A549 (cell line): ENCODE measurements at regions not wholly inside any gene's neighbourhood (a gene's known extent, or its start where the extent isn't known, plus 50 kb on each side); places are given as distances from the start of the nearest gene placed in this dataset.

Experiments used
- ATAC-seq, 2 experiments: fragments of 200-7000 bp in 1 of 2; fragments of >200 bp in 1 of 2; cut with Nextera tagmentation in 1 of 2; cut with Tn5 transposase in 1 of 2; 3 replicates each; pipeline versions ENCODE4 v1.8.0 to v1.9.1; 2018 to 2020; ENCODE audit warnings: mild to moderate bottlenecking in 1 of 2, moderate library complexity in 1 of 2
- CTCF ChIA-PET: fragments of 300-600 bp; sonication (Branson Sonifier 250); formaldehyde crosslinking; extraction: SDS; loops from one replicate; lab custom pipeline; 2021; ENCODE audit warnings: antibody characterized with exemption, inconsistent platforms; lab: Yijun Ruan, JAX
- POLR2A ChIA-PET: fragments of 350-600 bp; formaldehyde crosslinking; extraction: SDS; loops from one replicate; lab custom pipeline; 2021; ENCODE audit warnings: antibody characterized with exemption, inconsistent platforms; lab: Yijun Ruan, JAX
- DNase-seq, 2 experiments: peaks; one replicate each; pipeline versions ENCODE4 v3.0.0 to v3.0.0-alpha.2; 2011 to 2016; ENCODE audit warnings: low read depth in 1 of 2, low spot score in 1 of 2
- FAIRE-seq: peaks from 2 replicates; lab custom pipeline; 2011; peaks lifted over from hg19 to GRCh38; lab: Jason Lieb, UNC
- H3K27ac ChIP-seq, 2 experiments: fragments of >200 bp; sonication (Bioruptor Twin); formaldehyde crosslinking; 3 replicates each; pipeline ENCODE4 v1.5.1; 2016 to 2017
- H3K4me1 ChIP-seq: fragments of >200 bp; sonication (Bioruptor Twin); formaldehyde crosslinking; 3 replicates; pipeline ENCODE4 v1.6.1; 2016
- H3K4me2 ChIP-seq: fragments of >200 bp; sonication (Bioruptor Twin); formaldehyde crosslinking; 3 replicates; pipeline ENCODE4 v1.6.1; 2016
- H3K4me3 ChIP-seq: fragments of >200 bp; sonication (Bioruptor Twin); formaldehyde crosslinking; 3 replicates; pipeline ENCODE4 v1.5.1; 2016
- H3K9me3 ChIP-seq: fragments of >200 bp; sonication (Bioruptor Twin); formaldehyde crosslinking; 3 replicates; pipeline ENCODE4 v1.6.1; 2016
- BHLHE40 ChIP-seq: IDR thresholded peaks from 2 replicates; pipeline ENCODE4 v1.6.1; 2012; ENCODE audit warnings: low read depth, low read length, inconsistent platforms
- EHF ChIP-seq: fragments of 250-450 bp; sonication (Bioruptor Pico); IDR thresholded peaks from 2 replicates; pipeline ENCODE4 v1.5.0; 2020; ENCODE audit warnings: mild to moderate bottlenecking
- EHMT2 ChIP-seq: fragments of 200-600 bp; sonication (generic); IDR thresholded peaks from 2 replicates; pipeline ENCODE4 v1.6.1; 2016; ENCODE audit warnings: antibody characterized with exemption, low read depth, mild to moderate bottlenecking, moderate library complexity
- ESRRA ChIP-seq: fragments of 150-350 bp; IDR thresholded peaks from 2 replicates; pipeline ENCODE4 v1.6.1; 2014; ENCODE audit warnings: mild to moderate bottlenecking, low read length, borderline replicate concordance
- FOSB ChIP-seq: fragments of 250-450 bp; sonication (Bioruptor Pico); IDR thresholded peaks from 2 replicates; pipeline ENCODE4 v1.5.0; 2020; ENCODE audit warnings: mild to moderate bottlenecking, moderate library complexity
- GATA3 ChIP-seq: IDR thresholded peaks from 2 replicates; pipeline ENCODE4 v1.6.1; 2012; ENCODE audit warnings: borderline replicate concordance
- HOXB5 ChIP-seq: fragments of 250-450 bp; sonication (Bioruptor Pico); IDR thresholded peaks from 2 replicates; pipeline ENCODE4 v1.5.0; 2020; ENCODE audit warnings: mild to moderate bottlenecking, moderate library complexity
- KDM5A ChIP-seq: fragments of 200-600 bp; sonication (generic); IDR thresholded peaks from 2 replicates; pipeline ENCODE4 v1.6.1; 2016; ENCODE audit warnings: antibody characterized with exemption, mild to moderate bottlenecking
- MAFK ChIP-seq: fragments of 450-650 bp; IDR thresholded peaks from 2 replicates; pipeline ENCODE4 v1.6.1; 2014; ENCODE audit not compliant: partially characterized antibody
- MAZ ChIP-seq: fragments of 150-350 bp; IDR thresholded peaks from 2 replicates; pipeline ENCODE4 v1.6.1; 2014; ENCODE audit warnings: antibody characterized with exemption, low read depth, low read length, borderline replicate concordance
- MYC ChIP-seq: IDR thresholded peaks from 2 replicates; pipeline ENCODE4 v1.6.1; 2012; ENCODE audit warnings: mild to moderate bottlenecking, inconsistent platforms, low read length, improper control_type of control experiment, borderline replicate concordance
- NPAS2 ChIP-seq: fragments of 250-450 bp; sonication (Bioruptor Pico); IDR thresholded peaks from 2 replicates; pipeline ENCODE4 v1.8.0; 2022; ENCODE audit warnings: mild to moderate bottlenecking, moderate library complexity, borderline replicate concordance
- NR3C1 ChIP-seq: fragments of >200 bp; sonication (Bioruptor Twin); formaldehyde crosslinking; IDR thresholded peaks from 3 replicates; pipeline ENCODE4 v1.6.1; 2017
- PHF8 ChIP-seq: fragments of 200-600 bp; sonication (generic); IDR thresholded peaks from 2 replicates; pipeline ENCODE4 v1.6.1; 2016; ENCODE audit warnings: low read depth, mild to moderate bottlenecking, antibody characterized with exemption, moderate library complexity, borderline replicate concordance
- RARB ChIP-seq: fragments of 250-450 bp; sonication (Bioruptor Pico); IDR thresholded peaks from 2 replicates; pipeline ENCODE4 v1.8.0; 2021; ENCODE audit warnings: mild to moderate bottlenecking, moderate library complexity
- RFX5 ChIP-seq: fragments of 450-650 bp; IDR thresholded peaks from 2 replicates; pipeline ENCODE4 v1.7.1; 2014; ENCODE audit warnings: antibody characterized with exemption, mild to moderate bottlenecking, moderate library complexity
- SMC3 ChIP-seq: fragments of >200 bp; sonication (Bioruptor Twin); formaldehyde crosslinking; IDR thresholded peaks from 3 replicates; pipeline ENCODE4 v1.6.1; 2018; ENCODE audit warnings: inconsistent platforms
- SREBF2 ChIP-seq: fragments of 450-650 bp; IDR thresholded peaks from 2 replicates; pipeline ENCODE4 v1.6.1; 2014; ENCODE audit warnings: mild to moderate bottlenecking, moderate library complexity
- TP53 ChIP-seq: fragments of 250-450 bp; sonication (Bioruptor Pico); IDR thresholded peaks from 2 replicates; pipeline ENCODE4 v1.5.0; 2021; ENCODE audit warnings: mild to moderate bottlenecking, moderate library complexity
- ZFP36 ChIP-seq: fragments of 450-650 bp; IDR thresholded peaks from 2 replicates; pipeline ENCODE4 v1.6.1; 2014; ENCODE audit warnings: borderline replicate concordance; ENCODE audit not compliant: partially characterized antibody
- ZSCAN20 ChIP-seq: fragments of 250-450 bp; sonication (Bioruptor Pico); IDR thresholded peaks from 2 replicates; pipeline ENCODE4 v1.8.0; 2022; ENCODE audit warnings: mild to moderate bottlenecking, moderate library complexity
- WGBS: methylation state at CpG from one replicate; pipeline ENCODE4 v1.1.6; 2017; ENCODE audit errors: missing lambda C conversion rate; 5-methylcytosine and 5-hydroxymethylcytosine counted together
- TF ChIP-seq, protein P1 (sequence below): fragments of 250-450 bp; sonication (Bioruptor Pico); IDR thresholded peaks from 2 replicates; pipeline ENCODE4 v1.5.0; 2020; ENCODE audit warnings: low read depth, mild to moderate bottlenecking, moderate library complexity
- TF ChIP-seq, protein P2 (sequence below): fragments of 250-450 bp; sonication (Bioruptor Pico); IDR thresholded peaks from 2 replicates; pipeline ENCODE4 v1.5.0; 2021; ENCODE audit warnings: mild to moderate bottlenecking, moderate library complexity, borderline replicate concordance
- TF ChIP-seq, protein P3 (sequence below): IDR thresholded peaks from 2 replicates; pipeline ENCODE4 v1.6.1; 2012
- TF ChIP-seq, protein P4 (sequence below): fragments of 200-600 bp; sonication (generic); IDR thresholded peaks from 2 replicates; pipeline ENCODE4 v1.6.1; 2016; ENCODE audit warnings: antibody characterized with exemption, mild to moderate bottlenecking, moderate library complexity

DNA sequence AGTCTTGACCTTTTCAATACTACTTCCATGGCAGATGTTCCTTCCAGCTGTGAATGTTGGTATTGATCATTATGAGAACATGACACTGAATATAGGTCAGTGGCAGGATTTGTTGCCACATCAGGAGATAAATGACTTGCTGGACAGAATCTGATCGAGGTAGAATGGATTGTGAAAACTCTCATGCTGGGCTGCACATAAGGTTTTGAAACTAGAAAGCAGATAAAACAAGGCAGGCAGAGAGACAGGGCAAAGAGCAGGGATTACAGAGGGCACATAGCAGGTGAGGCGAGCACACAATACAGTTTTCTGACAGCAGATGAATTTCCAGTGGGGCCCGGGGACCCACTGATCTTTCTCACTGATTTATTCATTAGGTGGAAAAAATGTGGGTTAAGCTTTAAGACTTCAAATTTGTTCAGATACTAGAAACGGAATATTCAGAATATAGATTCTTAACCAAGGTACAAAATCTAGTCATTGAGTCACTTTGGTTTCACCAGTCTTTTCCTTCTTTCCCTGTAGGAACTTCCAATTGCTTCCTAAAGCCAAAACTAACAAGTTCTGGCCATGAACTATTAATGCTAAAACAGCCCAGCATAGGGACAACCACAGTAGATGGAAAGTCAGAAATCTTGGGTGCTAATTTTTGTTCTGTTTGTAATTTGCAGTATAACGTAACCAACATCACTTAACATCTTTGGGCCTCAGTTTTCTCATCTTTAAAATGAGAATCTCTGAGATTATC, 296.0 kb upstream of the PTBP2 start:
- no peak for FAIRE-seq
- no peaks in the 10 kb centered on the region for H3K4me1 ChIP-seq
- no peak for ATAC-seq
- no peak for DNase-seq
- TF ChIP-seq, protein P1, sequence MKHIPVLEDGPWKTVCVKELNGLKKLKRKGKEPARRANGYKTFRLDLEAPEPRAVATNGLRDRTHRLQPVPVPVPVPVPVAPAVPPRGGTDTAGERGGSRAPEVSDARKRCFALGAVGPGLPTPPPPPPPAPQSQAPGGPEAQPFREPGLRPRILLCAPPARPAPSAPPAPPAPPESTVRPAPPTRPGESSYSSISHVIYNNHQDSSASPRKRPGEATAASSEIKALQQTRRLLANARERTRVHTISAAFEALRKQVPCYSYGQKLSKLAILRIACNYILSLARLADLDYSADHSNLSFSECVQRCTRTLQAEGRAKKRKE (CRISPR knock-in tag) = no peak
- no peak for TF ChIP-seq MAFK
- TF ChIP-seq, protein P2, sequence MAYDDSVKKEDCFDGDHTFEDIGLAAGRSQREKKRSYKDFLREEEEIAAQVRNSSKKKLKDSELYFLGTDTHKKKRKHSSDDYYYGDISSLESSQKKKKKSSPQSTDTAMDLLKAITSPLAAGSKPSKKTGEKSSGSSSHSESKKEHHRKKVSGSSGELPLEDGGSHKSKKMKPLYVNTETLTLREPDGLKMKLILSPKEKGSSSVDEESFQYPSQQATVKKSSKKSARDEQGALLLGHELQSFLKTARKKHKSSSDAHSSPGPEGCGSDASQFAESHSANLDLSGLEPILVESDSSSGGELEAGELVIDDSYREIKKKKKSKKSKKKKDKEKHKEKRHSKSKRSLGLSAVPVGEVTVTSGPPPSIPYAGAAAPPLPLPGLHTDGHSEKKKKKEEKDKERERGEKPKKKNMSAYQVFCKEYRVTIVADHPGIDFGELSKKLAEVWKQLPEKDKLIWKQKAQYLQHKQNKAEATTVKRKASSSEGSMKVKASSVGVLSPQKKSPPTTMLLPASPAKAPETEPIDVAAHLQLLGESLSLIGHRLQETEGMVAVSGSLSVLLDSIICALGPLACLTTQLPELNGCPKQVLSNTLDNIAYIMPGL (CRISPR knock-in tag) = no peak
- TF ChIP-seq NR3C1 = no peak
- TF ChIP-seq SMC3 = no peak
- TF ChIP-seq RARB = no peak
- TF ChIP-seq RFX5 = no peak
- no peak for TF ChIP-seq PHF8
- TF ChIP-seq KDM5A = no peak
- TF ChIP-seq NPAS2 (CRISPR knock-in tag) = no peak
- TF ChIP-seq, all 56 proteins: peak for 0
- H3K9me3 ChIP-seq = no peaks in the 10 kb centered on the region
- WGBS = 35% methylated on average over 5 of the region's 5 CpGs
- ChIA-PET POLR2A (no interaction called here), CTCF (no interaction called here)
- H3K27ac ChIP-seq = no peak overlapping the region
- no peak overlapping the region for H3K4me3 ChIP-seq
- no peak overlapping the region for H3K4me2 ChIP-seq

DNA sequence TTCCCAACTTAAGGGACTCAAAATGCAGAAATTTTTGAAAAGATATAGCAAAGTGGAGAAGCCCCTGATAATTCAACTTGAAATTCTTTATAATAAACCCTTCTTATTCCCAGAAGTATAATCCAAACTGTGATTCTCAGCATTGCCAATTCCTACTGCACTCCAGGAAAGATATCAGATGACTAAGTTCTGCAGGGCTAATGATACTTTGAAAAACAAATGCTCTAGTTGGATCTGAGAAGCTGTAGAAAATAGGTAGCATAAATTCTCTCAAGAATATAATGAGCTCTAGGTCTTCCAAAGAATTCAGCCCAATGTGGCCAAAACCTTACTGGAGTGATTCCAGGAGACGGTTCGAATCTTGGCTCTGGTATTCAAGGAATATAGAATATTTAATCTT, 294.0 kb upstream of the PTBP2 start:
- ChIA-PET CTCF (no interaction called here), POLR2A (no interaction called here)
- Histone ChIP-seq H3K4me1 (no peaks in the 10 kb centered on the region), H3K9me3 (no peaks in the 10 kb centered on the region), H3K4me2 (no peak overlapping the region), H3K4me3 (no peak overlapping the region), H3K27ac (no peak overlapping the region)
- DNase-seq (no peak), ATAC-seq (no peak), FAIRE-seq (no peak)
- 65% methylated on average over 2 of the region's 2 CpGs for WGBS
- TF ChIP-seq, protein P3, sequence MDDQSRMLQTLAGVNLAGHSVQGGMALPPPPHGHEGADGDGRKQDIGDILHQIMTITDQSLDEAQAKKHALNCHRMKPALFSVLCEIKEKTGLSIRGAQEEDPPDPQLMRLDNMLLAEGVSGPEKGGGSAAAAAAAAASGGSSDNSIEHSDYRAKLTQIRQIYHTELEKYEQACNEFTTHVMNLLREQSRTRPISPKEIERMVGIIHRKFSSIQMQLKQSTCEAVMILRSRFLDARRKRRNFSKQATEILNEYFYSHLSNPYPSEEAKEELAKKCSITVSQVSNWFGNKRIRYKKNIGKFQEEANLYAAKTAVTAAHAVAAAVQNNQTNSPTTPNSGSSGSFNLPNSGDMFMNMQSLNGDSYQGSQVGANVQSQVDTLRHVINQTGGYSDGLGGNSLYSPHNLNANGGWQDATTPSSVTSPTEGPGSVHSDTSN = no peak
- TF ChIP-seq ESRRA (no peak), HOXB5 (no peak), BHLHE40 (no peak), GATA3 (no peak)

DNA sequence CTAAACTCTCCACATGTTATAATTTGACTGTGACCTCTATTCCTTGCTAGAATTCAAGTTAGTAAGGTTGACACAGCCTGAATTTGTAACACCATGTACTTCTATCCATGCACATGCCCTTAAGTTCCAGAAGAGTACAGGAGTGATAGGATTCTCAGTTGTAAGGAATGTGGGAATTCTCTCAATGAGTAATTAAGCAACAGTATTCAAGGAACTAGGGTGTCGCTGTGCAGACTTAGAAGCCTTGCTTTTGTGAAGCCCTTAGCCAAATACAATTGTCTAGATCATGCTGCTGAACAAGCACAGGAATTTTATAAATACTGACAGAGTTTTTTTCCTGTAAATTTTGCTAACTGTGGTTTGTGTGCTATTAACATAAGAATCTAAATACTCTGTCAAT, 276.3 kb upstream of the PTBP2 start:
- FAIRE-seq = no peak
- POLR2A ChIA-PET = no interaction called here
- Histone ChIP-seq H3K4me1 (no peaks in the 10 kb centered on the region), H3K4me3 (no peak overlapping the region), H3K27ac (no peak overlapping the region), H3K9me3 (no peaks in the 10 kb centered on the region), H3K4me2 (no peak overlapping the region)
- CTCF ChIA-PET = no interaction called here
- no peak for DNase-seq
- 18% methylated on average over 1 of the region's 1 CpG for WGBS
- ATAC-seq = no peak
- TF ChIP-seq FOSB (CRISPR knock-in tag) (no peak), ZFP36 (no peak), TP53 (CRISPR knock-in tag) (no peak), MAFK (no peak), SREBF2 (no peak), NPAS2 (CRISPR knock-in tag) (no peak), MYC (no peak), ZSCAN20 (CRISPR knock-in tag) (no peak), EHMT2 (no peak), EHF (no peak), MAZ (no peak), HOXB5 (no peak)
- TF ChIP-seq, protein P4, sequence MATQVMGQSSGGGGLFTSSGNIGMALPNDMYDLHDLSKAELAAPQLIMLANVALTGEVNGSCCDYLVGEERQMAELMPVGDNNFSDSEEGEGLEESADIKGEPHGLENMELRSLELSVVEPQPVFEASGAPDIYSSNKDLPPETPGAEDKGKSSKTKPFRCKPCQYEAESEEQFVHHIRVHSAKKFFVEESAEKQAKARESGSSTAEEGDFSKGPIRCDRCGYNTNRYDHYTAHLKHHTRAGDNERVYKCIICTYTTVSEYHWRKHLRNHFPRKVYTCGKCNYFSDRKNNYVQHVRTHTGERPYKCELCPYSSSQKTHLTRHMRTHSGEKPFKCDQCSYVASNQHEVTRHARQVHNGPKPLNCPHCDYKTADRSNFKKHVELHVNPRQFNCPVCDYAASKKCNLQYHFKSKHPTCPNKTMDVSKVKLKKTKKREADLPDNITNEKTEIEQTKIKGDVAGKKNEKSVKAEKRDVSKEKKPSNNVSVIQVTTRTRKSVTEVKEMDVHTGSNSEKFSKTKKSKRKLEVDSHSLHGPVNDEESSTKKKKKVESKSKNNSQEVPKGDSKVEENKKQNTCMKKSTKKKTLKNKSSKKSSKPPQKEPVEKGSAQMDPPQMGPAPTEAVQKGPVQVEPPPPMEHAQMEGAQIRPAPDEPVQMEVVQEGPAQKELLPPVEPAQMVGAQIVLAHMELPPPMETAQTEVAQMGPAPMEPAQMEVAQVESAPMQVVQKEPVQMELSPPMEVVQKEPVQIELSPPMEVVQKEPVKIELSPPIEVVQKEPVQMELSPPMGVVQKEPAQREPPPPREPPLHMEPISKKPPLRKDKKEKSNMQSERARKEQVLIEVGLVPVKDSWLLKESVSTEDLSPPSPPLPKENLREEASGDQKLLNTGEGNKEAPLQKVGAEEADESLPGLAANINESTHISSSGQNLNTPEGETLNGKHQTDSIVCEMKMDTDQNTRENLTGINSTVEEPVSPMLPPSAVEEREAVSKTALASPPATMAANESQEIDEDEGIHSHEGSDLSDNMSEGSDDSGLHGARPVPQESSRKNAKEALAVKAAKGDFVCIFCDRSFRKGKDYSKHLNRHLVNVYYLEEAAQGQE = no peak
- TF ChIP-seq, protein P2 (CRISPR knock-in tag) = no peak
